ENCODE measurements at regions not wholly inside any gene's neighbourhood (a gene's known extent, or its start where the extent isn't known, plus 50 kb on each side); places are given as distances from the start of the nearest gene placed in this dataset.

DNA sequence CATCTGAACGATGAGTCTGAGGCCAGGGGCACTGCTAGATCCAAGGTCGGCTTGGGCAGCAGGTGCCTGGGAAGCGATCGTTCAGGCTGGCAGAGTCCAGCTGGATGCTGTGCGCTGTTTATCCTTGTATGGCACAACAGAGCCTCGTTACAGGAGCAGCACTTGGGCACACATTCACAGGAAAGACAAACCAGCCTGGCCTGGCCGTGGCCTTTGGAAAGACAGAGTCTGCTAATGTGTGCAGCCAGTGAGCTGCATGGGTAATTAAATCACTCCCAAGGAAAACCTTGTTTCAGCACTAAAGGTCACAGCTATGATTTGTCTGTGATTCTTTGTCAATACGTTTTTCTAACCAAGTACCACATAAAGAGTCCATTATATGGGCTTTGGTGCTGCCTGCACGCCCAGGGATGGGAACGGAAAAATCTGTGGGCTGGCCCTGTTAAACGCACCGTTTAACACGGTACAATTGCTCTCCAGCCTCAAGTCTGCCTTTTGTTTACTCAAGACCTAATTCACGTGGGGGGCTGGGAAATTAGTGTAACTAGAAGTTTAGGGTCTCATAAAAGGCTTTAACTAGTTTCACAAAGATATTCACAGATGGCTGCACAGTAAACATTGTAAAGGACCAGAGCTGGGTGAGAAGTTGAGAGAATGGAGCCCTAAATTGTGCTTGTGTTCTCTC is 509.3 kb downstream of the KDM4C start (continued):
- TF ChIP-seq POU5F1 (IDR thresholded peaks at IDR 0.05; ENCODE audit: low read depth, low read length), result no peak
- TF ChIP-seq MAFK (IDR thresholded peaks at IDR 0.05; ENCODE audit: low read depth, low read length), result no peak
- no peak for TF ChIP-seq MAX (IDR thresholded peaks at IDR 0.05)
- no peak for TF ChIP-seq EZH2 (IDR thresholded peaks at IDR 0.05; ENCODE audit: low read depth, low read length, severe bottlenecking)
- no peak for TF ChIP-seq CBX5 (IDR thresholded peaks at IDR 0.05; ENCODE audit: low read depth, low read length)
- no peak for TF ChIP-seq RXRA (IDR thresholded peaks at IDR 0.05; ENCODE audit: insufficient read depth, low read depth, low read length)

Data from H1 (cell line).